ENCODE measurements at regions not wholly inside any gene's neighbourhood (a gene's known extent, or its start where the extent isn't known, plus 50 kb on each side); places are given as distances from the start of the nearest gene placed in this dataset.

DNA sequence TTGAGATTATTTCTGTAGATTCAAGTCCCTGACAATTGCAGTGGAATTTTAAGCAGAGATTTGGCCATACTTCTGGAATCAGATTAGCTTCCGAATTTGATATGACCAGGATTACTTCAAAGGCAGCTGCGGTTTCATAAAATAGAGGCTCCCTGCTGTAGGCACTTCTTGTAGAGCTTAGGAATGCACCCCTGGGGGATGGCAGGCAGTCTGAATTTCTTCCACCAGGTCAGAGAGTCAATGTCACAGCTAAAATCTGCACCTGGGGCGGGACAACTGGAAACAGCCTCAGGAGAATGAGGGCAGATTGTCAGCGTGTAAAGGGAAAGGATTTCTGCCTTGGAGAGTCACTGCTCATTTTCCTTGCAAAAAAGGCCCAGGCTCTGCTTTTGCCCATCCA, 182.6 kb downstream of the ARRDC4 start:
- no peak for TF ChIP-seq PHF8 (IDR thresholded peaks at IDR 0.05; ENCODE audit: borderline replicate concordance, low read depth)
- TF ChIP-seq HEYL (CRISPR knock-in tag; IDR thresholded peaks at IDR 0.05): no peak
- no peak for TF ChIP-seq CTCF (IDR thresholded peaks at IDR 0.05)
- TF ChIP-seq NR3C1 (IDR thresholded peaks at IDR 0.05): no peak
- TF ChIP-seq POLR2A (IDR thresholded peaks at IDR 0.05; ENCODE audit: low read length): no peak
- no peak for TF ChIP-seq EP300 (IDR thresholded peaks at IDR 0.05)
- no peak for TF ChIP-seq RAD21 (conservative IDR thresholded peaks at IDR 0.05 in 1 of 2, IDR thresholded peaks at IDR 0.05 in 1 of 2)
- no peak for TF ChIP-seq ZFP36 (IDR thresholded peaks at IDR 0.05; ENCODE audit: borderline replicate concordance, partially characterized antibody)
- TF ChIP-seq RFX5 (IDR thresholded peaks at IDR 0.05): no peak
- TF ChIP-seq CBX8 (IDR thresholded peaks at IDR 0.05): no peak
- no peak for TF ChIP-seq FOSB (CRISPR knock-in tag; IDR thresholded peaks at IDR 0.05)
- TF ChIP-seq CEBPB (IDR thresholded peaks at IDR 0.05): no peak
- TF ChIP-seq SREBF2 (IDR thresholded peaks at IDR 0.05): no peak

Measured in A549 (cell line).